Nephron (organoid): ENCODE measurements at regions not wholly inside any gene's neighbourhood (a gene's known extent, or its start where the extent isn't known, plus 50 kb on each side); places are given as distances from the start of the nearest gene placed in this dataset.

Experiments
- H3K27ac Mint-ChIP-seq, 3 experiments: 2 replicates each; pipeline ENCODE4 v1.8.0; 2020; ENCODE audit warnings: mixed read lengths in 3 of 3, mild to moderate bottlenecking in 2 of 3, moderate library complexity in 1 of 3
- H3K27me3 Mint-ChIP-seq: 2 replicates; pipeline ENCODE4 v1.8.0; 2021; ENCODE audit warnings: low read depth, mild to moderate bottlenecking, moderate library complexity, mixed read lengths
- H3K36me3 Mint-ChIP-seq: 2 replicates; pipeline ENCODE4 v1.8.0; 2020; ENCODE audit warnings: low read depth, mixed read lengths
- H3K4me1 Mint-ChIP-seq: 2 replicates; pipeline ENCODE4 v1.8.0; 2020; ENCODE audit warnings: mixed read lengths
- H3K4me3 Mint-ChIP-seq, 3 experiments: 2 replicates each; pipeline ENCODE4 v1.8.0; 2020; ENCODE audit warnings: mild to moderate bottlenecking in 3 of 3, mixed read lengths in 3 of 3, moderate library complexity in 2 of 3
- H3K9me3 Mint-ChIP-seq: 2 replicates; pipeline ENCODE4 v1.8.0; 2020; ENCODE audit warnings: mixed read lengths
- TF ChIP-seq, protein P1 (sequence below), 3 experiments: fragments of 200-600 bp; sonication (generic); IDR thresholded peaks; one replicate each; pipeline ENCODE4 v1.5.0; 2021; ENCODE audit warnings: antibody characterized with exemption in 3 of 3; ENCODE audit not compliant: unreplicated experiment in 3 of 3

DNA sequence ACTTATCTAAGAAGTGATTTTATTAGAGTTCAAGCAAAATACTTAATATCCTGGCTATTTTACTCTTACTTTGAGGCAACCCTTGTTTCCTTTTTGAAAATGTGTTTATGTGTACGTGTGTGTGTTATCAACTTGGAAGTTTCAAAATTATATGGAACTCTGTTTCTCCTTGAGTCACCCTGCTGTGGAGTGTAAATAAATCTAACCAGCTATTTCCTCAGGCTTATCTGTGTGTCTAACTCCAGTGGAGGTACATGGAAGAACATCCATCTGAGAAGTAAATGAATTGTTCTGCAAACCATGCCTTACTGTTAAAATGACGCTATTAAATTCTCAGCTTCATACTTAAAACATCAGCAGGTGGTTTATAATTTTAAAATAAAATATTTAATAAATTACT, 583.4 kb upstream of the SLITRK5 start:
- H3K9me3 Mint-ChIP-seq = no peaks in the 10 kb centered on the region
- no peaks in the 10 kb centered on the region for H3K36me3 Mint-ChIP-seq
- H3K4me3 Mint-ChIP-seq = no peak overlapping the region

DNA sequence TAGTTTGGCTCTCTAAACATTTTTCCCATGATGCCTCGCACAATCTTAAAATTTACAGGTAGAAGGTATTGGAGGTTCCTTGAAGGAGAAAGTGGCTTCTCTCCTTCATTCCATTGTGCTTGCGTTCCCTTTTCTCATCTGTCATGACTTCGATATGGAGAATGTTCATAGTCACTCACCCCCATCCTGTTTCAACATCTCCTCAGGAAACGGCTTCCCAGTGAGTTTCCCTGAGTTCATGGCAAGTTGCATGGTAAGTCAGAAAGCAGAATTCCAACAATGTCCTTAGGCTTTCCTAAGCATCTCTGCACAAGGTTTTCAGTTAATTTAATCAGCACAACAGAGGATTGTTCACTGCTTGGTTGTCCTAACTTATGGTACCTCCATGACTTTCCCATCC, 581.8 kb upstream of the SLITRK5 start:
- Mint-ChIP-seq H3K9me3 (no peaks in the 10 kb centered on the region), H3K4me1 (no peaks in the 10 kb centered on the region), H3K27me3 (no peaks in the 10 kb centered on the region), H3K36me3 (no peaks in the 10 kb centered on the region), H3K4me3 (no peak overlapping the region), H3K27ac (no peak overlapping the region)
- TF ChIP-seq, protein P1, sequence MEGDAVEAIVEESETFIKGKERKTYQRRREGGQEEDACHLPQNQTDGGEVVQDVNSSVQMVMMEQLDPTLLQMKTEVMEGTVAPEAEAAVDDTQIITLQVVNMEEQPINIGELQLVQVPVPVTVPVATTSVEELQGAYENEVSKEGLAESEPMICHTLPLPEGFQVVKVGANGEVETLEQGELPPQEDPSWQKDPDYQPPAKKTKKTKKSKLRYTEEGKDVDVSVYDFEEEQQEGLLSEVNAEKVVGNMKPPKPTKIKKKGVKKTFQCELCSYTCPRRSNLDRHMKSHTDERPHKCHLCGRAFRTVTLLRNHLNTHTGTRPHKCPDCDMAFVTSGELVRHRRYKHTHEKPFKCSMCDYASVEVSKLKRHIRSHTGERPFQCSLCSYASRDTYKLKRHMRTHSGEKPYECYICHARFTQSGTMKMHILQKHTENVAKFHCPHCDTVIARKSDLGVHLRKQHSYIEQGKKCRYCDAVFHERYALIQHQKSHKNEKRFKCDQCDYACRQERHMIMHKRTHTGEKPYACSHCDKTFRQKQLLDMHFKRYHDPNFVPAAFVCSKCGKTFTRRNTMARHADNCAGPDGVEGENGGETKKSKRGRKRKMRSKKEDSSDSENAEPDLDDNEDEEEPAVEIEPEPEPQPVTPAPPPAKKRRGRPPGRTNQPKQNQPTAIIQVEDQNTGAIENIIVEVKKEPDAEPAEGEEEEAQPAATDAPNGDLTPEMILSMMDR (IDR thresholded peaks at IDR 0.05; ENCODE audit: unreplicated experiment in 3 of 3) = no peak

More for the DNA sequence above, 583.4 kb upstream of the SLITRK5 start:
- H3K27ac Mint-ChIP-seq = no peak overlapping the region
- TF ChIP-seq, protein P1 (IDR thresholded peaks at IDR 0.05; ENCODE audit: unreplicated experiment in 3 of 3) = no peak
- no peaks in the 10 kb centered on the region for H3K27me3 Mint-ChIP-seq
- H3K4me1 Mint-ChIP-seq = no peaks in the 10 kb centered on the region

DNA sequence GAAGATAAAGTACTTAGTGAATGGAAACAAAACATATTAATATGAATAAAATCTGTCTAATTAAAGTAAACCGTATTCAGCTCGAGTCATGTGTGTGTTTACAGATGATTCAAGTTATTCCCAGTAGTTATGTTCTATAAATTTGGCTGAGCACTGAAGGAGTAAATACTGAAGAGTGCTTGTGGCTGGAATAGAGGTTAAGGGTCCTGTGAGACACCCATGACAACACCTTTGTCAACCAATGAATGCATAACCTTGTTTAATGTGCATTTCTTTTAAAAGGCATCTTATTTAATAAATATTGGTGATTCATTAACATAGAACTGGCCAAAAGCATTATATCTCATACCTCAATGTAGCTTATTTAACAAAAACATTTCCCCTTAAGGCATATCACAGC, 577.8 kb upstream of the SLITRK5 start:
- Mint-ChIP-seq H3K27ac (no peak overlapping the region), H3K4me3 (no peak overlapping the region), H3K36me3 (no peaks in the 10 kb centered on the region), H3K27me3 (no peaks in the 10 kb centered on the region), H3K4me1 (no peaks in the 10 kb centered on the region), H3K9me3 (no peaks in the 10 kb centered on the region)
- TF ChIP-seq, protein P1 (IDR thresholded peaks at IDR 0.05; ENCODE audit: unreplicated experiment in 3 of 3) = no peak

GRCh38 chr13:87094646-87095045, 576.5 kb upstream of the SLITRK5 start:
- Mint-ChIP-seq H3K4me3 (no peak overlapping the region), H3K27me3 (no peaks in the 10 kb centered on the region), H3K27ac (peak overlapping the region in 1 of 3 experiments; percentile 22), H3K4me1 (no peaks in the 10 kb centered on the region), H3K36me3 (no peaks in the 10 kb centered on the region), H3K9me3 (no peaks in the 10 kb centered on the region)
- TF ChIP-seq, protein P1 (IDR thresholded peaks at IDR 0.05; ENCODE audit: unreplicated experiment in 3 of 3) = no peak

DNA sequence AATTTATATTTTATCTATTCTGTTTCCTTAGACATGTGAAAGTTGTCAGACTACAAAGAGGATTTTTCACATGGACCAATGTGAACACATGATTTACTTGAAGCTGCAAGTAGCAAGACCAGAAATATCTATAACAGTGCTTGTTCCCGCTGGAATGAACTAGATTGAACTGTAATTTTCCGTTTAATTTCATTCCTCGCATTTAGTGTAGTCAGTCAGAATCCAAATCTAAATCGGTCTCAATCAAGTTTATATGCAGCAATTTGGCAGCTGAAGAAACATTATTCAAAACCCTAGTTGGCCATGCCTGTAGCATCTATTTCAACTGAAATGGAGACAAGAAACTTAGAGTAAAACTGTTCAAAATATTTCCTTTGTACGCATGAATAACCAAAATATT, 570.7 kb upstream of the SLITRK5 start:
- H3K27ac Mint-ChIP-seq = no peak overlapping the region
- no peaks in the 10 kb centered on the region for H3K36me3 Mint-ChIP-seq
- no peaks in the 10 kb centered on the region for H3K4me1 Mint-ChIP-seq
- no peak overlapping the region for H3K4me3 Mint-ChIP-seq
- no peaks in the 10 kb centered on the region for H3K27me3 Mint-ChIP-seq
- TF ChIP-seq, protein P1 (IDR thresholded peaks at IDR 0.05; ENCODE audit: unreplicated experiment in 3 of 3) = no peak
- no peaks in the 10 kb centered on the region for H3K9me3 Mint-ChIP-seq

- H3K4me1 Mint-ChIP-seq = no peaks in the 10 kb centered on the region
- H3K36me3 Mint-ChIP-seq = no peaks in the 10 kb centered on the region
- no peaks in the 10 kb centered on the region for H3K27me3 Mint-ChIP-seq
- TF ChIP-seq, protein P1 (IDR thresholded peaks at IDR 0.05; ENCODE audit: unreplicated experiment in 3 of 3) = no peak
- H3K27ac Mint-ChIP-seq = no peak overlapping the region
- H3K9me3 Mint-ChIP-seq = no peaks in the 10 kb centered on the region
- H3K4me3 Mint-ChIP-seq = no peak overlapping the region
Measured at GRCh38 chr13:87107651-87108050, 563.5 kb upstream of the SLITRK5 start.
